GM23248 (cell line): ENCODE measurements at regions not wholly inside any gene's neighbourhood (a gene's known extent, or its start where the extent isn't known, plus 50 kb on each side); places are given as distances from the start of the nearest gene placed in this dataset.
A peak's percentile ranks its signal among the peaks of the same experiment; 100 is the strongest.

ENCODE experiments used
- DNase-seq: peaks from one replicate; pipeline ENCODE4 v3.0.0-alpha.2; 2015
- H2AFZ ChIP-seq: fragments of 200-600 bp; sonication (generic); 2 replicates; pipeline ENCODE4 v1.6.1; 2016; ENCODE audit warnings: antibody characterized with exemption
- H3F3A ChIP-seq: fragments of 200-600 bp; sonication (generic); 2 replicates; pipeline ENCODE4 v1.6.1; 2016; ENCODE audit warnings: mild to moderate bottlenecking, antibody characterized with exemption, mixed run types; ENCODE audit not compliant: insufficient read depth
- H3K27ac ChIP-seq: fragments of 200-600 bp; sonication (generic); 2 replicates; pipeline ENCODE4 v1.5.1; 2016; ENCODE audit warnings: mild to moderate bottlenecking
- H3K27me3 ChIP-seq: fragments of 200-600 bp; sonication (generic); replicated peaks from 2 replicates; pipeline ENCODE4 v1.6.1; 2016; ENCODE audit warnings: mild to moderate bottlenecking; ENCODE audit not compliant: insufficient read depth
- H3K36me3 ChIP-seq: fragments of 200-600 bp; sonication (generic); 2 replicates; pipeline ENCODE4 v1.6.1; 2016; ENCODE audit warnings: low read depth, mild to moderate bottlenecking
- H3K4me1 ChIP-seq: fragments of 200-600 bp; sonication (generic); 2 replicates; pipeline ENCODE4 v1.6.1; 2016; ENCODE audit warnings: mild to moderate bottlenecking; ENCODE audit not compliant: insufficient read depth
- H3K4me2 ChIP-seq: fragments of 200-600 bp; sonication (generic); one replicate; pipeline ENCODE4 v1.6.1; 2016; ENCODE audit warnings: mild to moderate bottlenecking; ENCODE audit not compliant: unreplicated experiment
- H3K4me3 ChIP-seq: fragments of 200-600 bp; sonication (generic); 2 replicates; pipeline ENCODE4 v1.5.1; 2016; ENCODE audit warnings: mild to moderate bottlenecking
- H3K79me2 ChIP-seq: fragments of 200-600 bp; sonication (generic); 2 replicates; pipeline ENCODE4 v1.6.1; 2016; ENCODE audit warnings: mild to moderate bottlenecking; ENCODE audit not compliant: insufficient read depth
- H3K9ac ChIP-seq: fragments of 200-600 bp; sonication (generic); 2 replicates; pipeline ENCODE4 v1.6.1; 2016; ENCODE audit warnings: mild to moderate bottlenecking
- H3K9me2 ChIP-seq: fragments of 200-600 bp; sonication (generic); 2 replicates; pipeline ENCODE4 v1.6.1; 2016; ENCODE audit warnings: mixed run types, mild to moderate bottlenecking, moderate library complexity; ENCODE audit not compliant: insufficient read depth
- H3K9me3 ChIP-seq: fragments of 200-600 bp; sonication (generic); one replicate; pipeline ENCODE4 v1.6.1; 2017; ENCODE audit warnings: low read depth
- H4K20me1 ChIP-seq: fragments of 200-600 bp; sonication (generic); 2 replicates; pipeline ENCODE4 v1.6.0; 2016; ENCODE audit not compliant: insufficient read depth
- EZH2 ChIP-seq: fragments of 200-600 bp; sonication (generic); IDR thresholded peaks from 2 replicates; pipeline ENCODE4 v1.6.1; 2018; ENCODE audit warnings: antibody characterized with exemption, mild to moderate bottlenecking; ENCODE audit not compliant: insufficient read depth, poor library complexity, severe bottlenecking
- EZH2phosphoT487 ChIP-seq: fragments of 200-600 bp; sonication (generic); IDR thresholded peaks from 2 replicates; pipeline ENCODE4 v1.6.1; 2018; ENCODE audit warnings: antibody characterized with exemption, moderate library complexity, mild to moderate bottlenecking, low read depth; ENCODE audit not compliant: insufficient read depth
- WGBS, 2 experiments: methylation state at CpG; one replicate each; pipeline ENCODE4 v1.1.6; 2015 to 2017; ENCODE audit warnings: low lambda C conversion rate in 2 of 2, low coverage in 1 of 2; ENCODE audit errors: missing lambda C conversion rate in 2 of 2; 5-methylcytosine and 5-hydroxymethylcytosine counted together
- in situ Hi-C: fragments of 300-500 bp; cut with MboI; formaldehyde crosslinking; loops from 2 replicates; pipeline ENCODE4 v1.15.0; 2020

DNA sequence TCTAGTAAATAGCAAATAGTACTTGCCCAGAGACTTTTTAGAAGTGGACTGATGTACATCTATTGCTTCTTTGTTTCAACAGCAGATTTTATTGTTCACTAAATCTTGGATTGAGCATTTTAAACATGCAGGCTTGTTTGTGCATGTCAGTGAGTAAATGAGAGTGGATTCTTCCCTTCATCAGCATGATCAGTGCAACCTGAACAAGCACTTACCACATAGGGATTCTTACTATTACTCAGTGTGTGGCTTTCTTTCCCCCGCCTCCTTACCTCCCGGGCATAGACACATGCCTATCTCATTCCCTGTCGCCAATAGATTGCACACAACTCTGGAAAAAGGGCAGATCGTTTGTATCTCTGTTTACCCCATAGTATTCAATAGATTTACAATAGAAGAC lies 197.5 kb downstream of the C11orf87 start:
- Histone ChIP-seq H3K4me1 (no peaks in the 10 kb centered on the region), H3K27me3 (no peaks in the 10 kb centered on the region; the same call in 1 of the 2 replicates), H3K9me2 (no peaks in the 10 kb centered on the region), H3K27ac (no peak overlapping the region), H3K4me2 (no peak overlapping the region), H3K9me3 (no peaks in the 10 kb centered on the region), H3F3A (no peaks in the 10 kb centered on the region), H3K79me2 (no peaks in the 10 kb centered on the region), H3K9ac (no peak overlapping the region), H4K20me1 (no peaks in the 10 kb centered on the region), H3K36me3 (no peaks in the 10 kb centered on the region), H2AFZ (no peak overlapping the region), H3K4me3 (no peak overlapping the region)
- WGBS, 2 experiments = 55 to 57% methylated on average over 4 of the region's 4 CpGs
- in situ Hi-C loops = no loop called here
- DNase-seq = no peak
- TF ChIP-seq EZH2phosphoT487 (no peak), EZH2 (no peak)

DNA sequence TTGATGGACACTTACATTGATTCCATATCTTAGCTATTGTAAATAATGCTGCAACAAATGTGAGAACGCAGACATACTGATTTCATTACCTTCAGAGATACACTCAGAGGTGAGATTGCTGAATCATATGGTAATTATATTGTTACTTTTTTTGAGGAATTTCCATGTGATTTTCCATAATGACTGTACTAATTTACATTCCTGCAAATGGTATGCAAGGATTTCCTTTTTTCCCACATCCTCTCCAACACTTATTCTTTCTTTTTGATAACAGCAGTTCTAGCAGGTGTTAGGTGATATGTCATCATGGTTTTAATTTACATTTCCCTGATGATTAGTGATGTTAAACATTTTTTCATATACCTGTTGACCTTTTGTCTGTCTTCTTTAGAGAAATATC lies 207.7 kb downstream of the C11orf87 start:
- Histone ChIP-seq H3K36me3 (no peaks in the 10 kb centered on the region; the same call in 1 of the 2 replicates), H3K27ac (no peak overlapping the region), H2AFZ (no peak overlapping the region), H3K9me2 (no peaks in the 10 kb centered on the region), H3K4me2 (no peak overlapping the region), H3F3A (no peaks in the 10 kb centered on the region), H3K9me3 (no peaks in the 10 kb centered on the region), H3K79me2 (no peaks in the 10 kb centered on the region), H3K4me1 (no peaks in the 10 kb centered on the region), H3K9ac (no peak overlapping the region), H4K20me1 (no peaks in the 10 kb centered on the region), H3K4me3 (no peak overlapping the region), H3K27me3 (peaks cover 5% of the 10 kb centered on the region; the same call in 1 of the 2 replicates)
- TF ChIP-seq EZH2phosphoT487 (no peak), EZH2 (no peak)
- in situ Hi-C loops = no loop called here
- WGBS, 2 experiments = 59 to 71% methylated on average over 1 of the region's 1 CpG
- no peak for DNase-seq

- H3K27ac ChIP-seq = no peak overlapping the region
- 18 to 24% methylated on average over 9 of the region's 9 CpGs for WGBS, 2 experiments
- H3K4me3 ChIP-seq = no peak overlapping the region
- in situ Hi-C loops = no loop called here
- no peaks in the 10 kb centered on the region for H3K36me3 ChIP-seq
- TF ChIP-seq EZH2phosphoT487 = no peak
- no peaks in the 10 kb centered on the region for H3K79me2 ChIP-seq
- H3K27me3 ChIP-seq = peaks cover 8% of the 10 kb centered on the region; the same call in 1 of the 2 replicates
- peak; percentile 69 for DNase-seq
- H3K9ac ChIP-seq = no peak overlapping the region
- H3K9me3 ChIP-seq = no peaks in the 10 kb centered on the region
- H3K4me2 ChIP-seq = no peak overlapping the region
- H3F3A ChIP-seq = no peaks in the 10 kb centered on the region
- no peaks in the 10 kb centered on the region for H3K4me1 ChIP-seq
- H4K20me1 ChIP-seq = no peaks in the 10 kb centered on the region
- no peak overlapping the region for H2AFZ ChIP-seq
- no peaks in the 10 kb centered on the region for H3K9me2 ChIP-seq
Observed at GRCh38 chr11:109641549-109641948, 219.6 kb downstream of the C11orf87 start.

GRCh38 chr11:109644152-109644551 lies 222.2 kb downstream of the C11orf87 start:
- H3K9ac ChIP-seq = no peak overlapping the region
- H3K9me3 ChIP-seq = no peaks in the 10 kb centered on the region
- no peak overlapping the region for H3K4me2 ChIP-seq
- TF ChIP-seq EZH2phosphoT487 = no peak
- TF ChIP-seq EZH2 = no peak
- H3K4me3 ChIP-seq = no peak overlapping the region
- H2AFZ ChIP-seq = no peak overlapping the region
- H3K9me2 ChIP-seq = no peaks in the 10 kb centered on the region
- H3K79me2 ChIP-seq = no peaks in the 10 kb centered on the region
- H3K27me3 ChIP-seq = peaks cover 8% of the 10 kb centered on the region; the same call in 1 of the 2 replicates
- no peaks in the 10 kb centered on the region for H3K36me3 ChIP-seq
- H3K4me1 ChIP-seq = no peaks in the 10 kb centered on the region
- H3F3A ChIP-seq = no peaks in the 10 kb centered on the region
- 0 to 9% methylated on average over 2 of the region's 2 CpGs for WGBS, 2 experiments
- peak; percentile 1 for DNase-seq
- no peaks in the 10 kb centered on the region for H4K20me1 ChIP-seq
- H3K27ac ChIP-seq = no peak overlapping the region
- in situ Hi-C loops = no loop called here

- DNase-seq = no peak
- no peaks in the 10 kb centered on the region for H3K4me1 ChIP-seq
- H3K36me3 ChIP-seq = no peaks in the 10 kb centered on the region
- in situ Hi-C loops = no loop called here
- no peak overlapping the region for H2AFZ ChIP-seq
- no peaks in the 10 kb centered on the region for H3K79me2 ChIP-seq
- no peak overlapping the region for H3K4me2 ChIP-seq
- H3F3A ChIP-seq = no peaks in the 10 kb centered on the region
- no peak overlapping the region for H3K27ac ChIP-seq
- H3K27me3 ChIP-seq = peaks cover 8% of the 10 kb centered on the region; the same call in 1 of the 2 replicates
- H3K9me3 ChIP-seq = no peaks in the 10 kb centered on the region
- TF ChIP-seq EZH2phosphoT487 = no peak
- TF ChIP-seq EZH2 = no peak
- H3K4me3 ChIP-seq = no peak overlapping the region
- no peak overlapping the region for H3K9ac ChIP-seq
- H4K20me1 ChIP-seq = no peaks in the 10 kb centered on the region
- no peaks in the 10 kb centered on the region for H3K9me2 ChIP-seq
Observed at GRCh38 chr11:109648804-109649203, 226.8 kb downstream of the C11orf87 start.
